SK-N-SH treated with all-trans-retinoic acid at 6 μM for 48 hours (cell line): ENCODE measurements at regions not wholly inside any gene's neighbourhood (a gene's known extent, or its start where the extent isn't known, plus 50 kb on each side); places are given as distances from the start of the nearest gene placed in this dataset.

Experiments
- ESRRG ChIP-seq: fragments of 250-450 bp; sonication (Bioruptor Pico); IDR thresholded peaks from 2 replicates; pipeline ENCODE4 v1.6.1; 2021; ENCODE audit warnings: mild to moderate bottlenecking
- GLIS3 ChIP-seq: fragments of 250-450 bp; sonication (Bioruptor Pico); IDR thresholded peaks from 2 replicates; pipeline ENCODE4 v1.5.0; 2020; ENCODE audit warnings: mild to moderate bottlenecking, moderate library complexity
- ISL1 ChIP-seq: fragments of 250-450 bp; sonication (Bioruptor Pico); IDR thresholded peaks from 2 replicates; pipeline ENCODE4 v2.1.2; 2022; ENCODE audit warnings: mild to moderate bottlenecking, moderate library complexity
- OSR1 ChIP-seq: fragments of 250-450 bp; sonication (Bioruptor Pico); IDR thresholded peaks from 2 replicates; pipeline ENCODE4 v1.8.0; 2022; ENCODE audit warnings: moderate library complexity, mild to moderate bottlenecking, inconsistent platforms
- PATZ1 ChIP-seq: fragments of 250-450 bp; sonication (Bioruptor Pico); IDR thresholded peaks from 2 replicates; pipeline ENCODE4 v1.8.0; 2020; ENCODE audit warnings: mild to moderate bottlenecking, moderate library complexity, borderline replicate concordance
- RARB ChIP-seq: fragments of 250-450 bp; sonication (Bioruptor Pico); IDR thresholded peaks from 2 replicates; pipeline ENCODE4 v1.8.0; 2021; ENCODE audit warnings: mild to moderate bottlenecking, moderate library complexity
- SNAI2 ChIP-seq: fragments of 250-450 bp; sonication (Bioruptor Pico); IDR thresholded peaks from 2 replicates; pipeline ENCODE4 v1.5.0; 2020; ENCODE audit warnings: mild to moderate bottlenecking, moderate library complexity
- TOX ChIP-seq: fragments of 250-450 bp; sonication (Bioruptor Pico); IDR thresholded peaks from 2 replicates; pipeline ENCODE4 v1.8.0; 2021; ENCODE audit warnings: mild to moderate bottlenecking, moderate library complexity, borderline replicate concordance
- TSHZ2 ChIP-seq: fragments of 250-450 bp; sonication (Bioruptor Pico); IDR thresholded peaks from 2 replicates; pipeline ENCODE4 v1.5.0; 2020; ENCODE audit warnings: mild to moderate bottlenecking, moderate library complexity
- ZC3H10 ChIP-seq: fragments of 250-450 bp; sonication (Bioruptor Pico); IDR thresholded peaks from 2 replicates; pipeline ENCODE4 v1.5.1; 2021; ENCODE audit warnings: mild to moderate bottlenecking, moderate library complexity
- ZFP3 ChIP-seq: fragments of 250-450 bp; sonication (Bioruptor Pico); IDR thresholded peaks from 2 replicates; pipeline ENCODE4 v1.5.0; 2020; ENCODE audit warnings: mild to moderate bottlenecking, moderate library complexity
- TF ChIP-seq, protein P1 (sequence below): fragments of 250-450 bp; sonication (Bioruptor Pico); IDR thresholded peaks from 2 replicates; pipeline ENCODE4 v1.5.1; 2021; ENCODE audit warnings: mild to moderate bottlenecking, moderate library complexity

DNA sequence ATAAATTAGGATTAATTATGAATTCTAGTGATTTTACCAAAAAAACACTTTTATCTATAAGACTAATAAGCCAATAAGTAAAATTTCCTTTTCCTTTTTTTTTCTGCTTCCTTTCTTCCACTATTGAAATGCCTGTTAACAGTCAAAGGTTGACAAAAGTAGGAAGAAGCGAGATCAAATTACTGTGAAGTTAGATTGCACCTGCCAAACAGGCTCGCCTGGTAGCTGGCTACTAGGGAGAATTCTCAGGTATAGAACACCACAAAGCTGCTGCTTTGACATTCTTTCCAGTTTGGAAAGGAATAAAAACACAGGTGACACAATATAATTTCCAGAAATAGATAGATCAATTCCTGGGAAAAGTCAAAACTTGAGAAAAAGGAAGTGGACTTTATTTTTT, 749.0 kb downstream of the NSUN3 start:
- TF ChIP-seq OSR1 (CRISPR knock-in tag): no peak
- no peak for TF ChIP-seq ZFP3 (CRISPR knock-in tag)
- TF ChIP-seq PATZ1 (CRISPR knock-in tag): no peak
- TF ChIP-seq, protein P1, sequence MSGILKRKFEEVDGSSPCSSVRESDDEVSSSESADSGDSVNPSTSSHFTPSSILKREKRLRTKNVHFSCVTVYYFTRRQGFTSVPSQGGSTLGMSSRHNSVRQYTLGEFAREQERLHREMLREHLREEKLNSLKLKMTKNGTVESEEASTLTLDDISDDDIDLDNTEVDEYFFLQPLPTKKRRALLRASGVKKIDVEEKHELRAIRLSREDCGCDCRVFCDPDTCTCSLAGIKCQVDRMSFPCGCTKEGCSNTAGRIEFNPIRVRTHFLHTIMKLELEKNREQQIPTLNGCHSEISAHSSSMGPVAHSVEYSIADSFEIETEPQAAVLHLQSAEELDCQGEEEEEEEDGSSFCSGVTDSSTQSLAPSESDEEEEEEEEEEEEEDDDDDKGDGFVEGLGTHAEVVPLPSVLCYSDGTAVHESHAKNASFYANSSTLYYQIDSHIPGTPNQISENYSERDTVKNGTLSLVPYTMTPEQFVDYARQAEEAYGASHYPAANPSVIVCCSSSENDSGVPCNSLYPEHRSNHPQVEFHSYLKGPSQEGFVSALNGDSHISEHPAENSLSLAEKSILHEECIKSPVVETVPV (CRISPR knock-in tag): no peak
- no peak for TF ChIP-seq SNAI2 (CRISPR knock-in tag)
- no peak for TF ChIP-seq ZC3H10
- no peak for TF ChIP-seq ESRRG (CRISPR knock-in tag)
- no peak for TF ChIP-seq GLIS3 (CRISPR knock-in tag)
- TF ChIP-seq ISL1: no peak
- TF ChIP-seq TOX (CRISPR knock-in tag): no peak
- TF ChIP-seq RARB: no peak
- TF ChIP-seq TSHZ2 (CRISPR knock-in tag): no peak
